ENCODE measurements at regions not wholly inside any gene's neighbourhood (a gene's known extent, or its start where the extent isn't known, plus 50 kb on each side); places are given as distances from the start of the nearest gene placed in this dataset.

DNA sequence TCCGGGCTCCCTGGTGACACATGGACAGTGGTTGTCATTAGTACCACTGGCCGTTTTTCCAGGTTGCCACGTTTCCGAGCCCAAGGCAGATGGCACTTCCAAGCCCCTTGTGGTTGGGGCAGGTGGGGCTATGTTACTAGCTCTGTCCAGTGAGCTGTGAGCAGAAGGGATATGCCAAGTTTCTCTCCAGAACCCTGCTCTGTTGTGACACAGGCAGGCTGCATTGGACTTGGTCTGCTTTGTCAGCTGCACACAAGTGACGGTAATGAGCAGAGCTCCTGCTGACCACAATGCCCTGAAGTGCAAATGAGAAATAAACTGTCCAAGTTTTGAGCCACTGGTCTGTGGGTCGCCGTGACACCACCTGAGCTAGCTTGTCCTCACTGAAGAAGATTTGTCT lies 118.8 kb downstream of the GYPC start:
- no peaks in the 10 kb centered on the region for H3K9me3 Mint-ChIP-seq (ENCODE audit: low read depth)
- H3K27ac Mint-ChIP-seq: no peak overlapping the region
- TF ChIP-seq, protein P1, sequence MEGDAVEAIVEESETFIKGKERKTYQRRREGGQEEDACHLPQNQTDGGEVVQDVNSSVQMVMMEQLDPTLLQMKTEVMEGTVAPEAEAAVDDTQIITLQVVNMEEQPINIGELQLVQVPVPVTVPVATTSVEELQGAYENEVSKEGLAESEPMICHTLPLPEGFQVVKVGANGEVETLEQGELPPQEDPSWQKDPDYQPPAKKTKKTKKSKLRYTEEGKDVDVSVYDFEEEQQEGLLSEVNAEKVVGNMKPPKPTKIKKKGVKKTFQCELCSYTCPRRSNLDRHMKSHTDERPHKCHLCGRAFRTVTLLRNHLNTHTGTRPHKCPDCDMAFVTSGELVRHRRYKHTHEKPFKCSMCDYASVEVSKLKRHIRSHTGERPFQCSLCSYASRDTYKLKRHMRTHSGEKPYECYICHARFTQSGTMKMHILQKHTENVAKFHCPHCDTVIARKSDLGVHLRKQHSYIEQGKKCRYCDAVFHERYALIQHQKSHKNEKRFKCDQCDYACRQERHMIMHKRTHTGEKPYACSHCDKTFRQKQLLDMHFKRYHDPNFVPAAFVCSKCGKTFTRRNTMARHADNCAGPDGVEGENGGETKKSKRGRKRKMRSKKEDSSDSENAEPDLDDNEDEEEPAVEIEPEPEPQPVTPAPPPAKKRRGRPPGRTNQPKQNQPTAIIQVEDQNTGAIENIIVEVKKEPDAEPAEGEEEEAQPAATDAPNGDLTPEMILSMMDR (IDR thresholded peaks at IDR 0.05; ENCODE audit: unreplicated experiment): no peak
- DNase-seq (ENCODE audit: low spot score, unreplicated experiment): no peak
- H3K27me3 Mint-ChIP-seq: peaks cover 67% of the 10 kb centered on the region
- no peak overlapping the region for H3K4me3 Mint-ChIP-seq (ENCODE audit: low read depth)
- H3K36me3 Mint-ChIP-seq (ENCODE audit: insufficient read depth): no peaks in the 10 kb centered on the region
- peaks cover 4% of the 10 kb centered on the region for H3K4me1 Mint-ChIP-seq (ENCODE audit: low read depth)

DNA sequence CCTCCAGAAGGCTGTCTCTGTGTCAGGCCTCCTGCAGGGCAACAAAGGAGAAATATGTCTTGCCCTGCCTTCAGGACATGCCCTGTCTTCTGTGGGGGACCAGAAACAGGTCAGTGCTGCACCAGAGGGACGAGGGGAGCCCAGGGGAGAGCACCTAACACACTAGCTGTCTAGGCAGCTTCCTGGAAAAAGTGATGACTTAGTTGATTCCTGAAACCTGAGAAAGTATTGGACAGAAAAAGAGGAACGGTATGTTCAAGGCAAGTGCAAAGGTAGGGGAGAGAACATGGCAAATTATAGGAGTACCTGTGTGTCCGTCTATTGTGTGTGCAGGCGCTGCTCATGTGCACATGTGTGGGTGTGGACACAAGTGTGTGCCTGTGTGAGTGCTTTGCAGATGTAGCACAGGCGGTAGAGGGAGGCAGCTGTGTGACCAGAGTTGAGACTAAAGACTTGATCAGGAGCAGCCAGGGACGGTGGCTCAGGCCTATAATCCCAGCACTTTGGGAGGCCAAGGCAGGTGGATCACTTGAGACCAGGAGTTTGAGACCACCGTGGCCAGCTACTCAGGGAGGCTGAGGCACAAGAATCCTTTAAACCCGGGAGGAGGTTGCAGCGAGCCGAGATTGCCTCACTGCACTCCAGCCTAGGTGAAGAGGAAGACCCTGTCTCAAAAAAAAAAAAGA lies 119.5 kb downstream of the GYPC start:
- Mint-ChIP-seq H3K9me3 (ENCODE audit: low read depth) (no peaks in the 10 kb centered on the region), H3K27ac (no peak overlapping the region), H3K36me3 (ENCODE audit: insufficient read depth) (no peaks in the 10 kb centered on the region), H3K4me3 (ENCODE audit: low read depth) (peak overlapping the region; percentile 72), H3K4me1 (ENCODE audit: low read depth) (peaks cover 4% of the 10 kb centered on the region), H3K27me3 (peaks cover 68% of the 10 kb centered on the region)
- no peak for DNase-seq (ENCODE audit: low spot score, unreplicated experiment)
- TF ChIP-seq, protein P1 (IDR thresholded peaks at IDR 0.05; ENCODE audit: unreplicated experiment): no peak

DNA sequence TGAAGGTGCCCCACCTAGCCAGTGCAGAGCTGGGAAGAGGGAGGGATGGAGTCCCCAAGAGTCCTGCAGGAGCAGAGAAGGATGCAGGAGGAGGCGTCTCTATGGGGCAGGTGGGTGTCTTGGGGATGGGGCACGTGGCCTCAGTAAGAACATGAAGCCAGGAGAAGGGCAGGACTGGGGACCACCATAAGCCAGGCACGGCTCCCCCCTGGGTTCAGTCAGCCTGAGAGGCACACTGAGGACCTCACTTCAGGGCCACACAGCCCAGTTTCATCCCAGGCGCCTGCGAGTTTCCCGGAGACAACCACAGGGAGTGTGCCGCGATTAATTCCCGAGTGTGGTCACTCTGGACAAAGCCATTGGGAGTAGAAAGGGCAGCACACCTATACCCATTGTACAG lies 120.3 kb downstream of the GYPC start:
- no peak for DNase-seq (ENCODE audit: low spot score, unreplicated experiment)
- TF ChIP-seq, protein P1 (IDR thresholded peaks at IDR 0.05; ENCODE audit: unreplicated experiment): no peak
- H3K27ac Mint-ChIP-seq: no peak overlapping the region
- no peaks in the 10 kb centered on the region for H3K36me3 Mint-ChIP-seq (ENCODE audit: insufficient read depth)
- peaks cover 4% of the 10 kb centered on the region for H3K4me1 Mint-ChIP-seq (ENCODE audit: low read depth)
- peak overlapping the region; percentile 72 for H3K4me3 Mint-ChIP-seq (ENCODE audit: low read depth)
- H3K27me3 Mint-ChIP-seq: peaks cover 63% of the 10 kb centered on the region
- H3K9me3 Mint-ChIP-seq (ENCODE audit: low read depth): no peaks in the 10 kb centered on the region

DNA sequence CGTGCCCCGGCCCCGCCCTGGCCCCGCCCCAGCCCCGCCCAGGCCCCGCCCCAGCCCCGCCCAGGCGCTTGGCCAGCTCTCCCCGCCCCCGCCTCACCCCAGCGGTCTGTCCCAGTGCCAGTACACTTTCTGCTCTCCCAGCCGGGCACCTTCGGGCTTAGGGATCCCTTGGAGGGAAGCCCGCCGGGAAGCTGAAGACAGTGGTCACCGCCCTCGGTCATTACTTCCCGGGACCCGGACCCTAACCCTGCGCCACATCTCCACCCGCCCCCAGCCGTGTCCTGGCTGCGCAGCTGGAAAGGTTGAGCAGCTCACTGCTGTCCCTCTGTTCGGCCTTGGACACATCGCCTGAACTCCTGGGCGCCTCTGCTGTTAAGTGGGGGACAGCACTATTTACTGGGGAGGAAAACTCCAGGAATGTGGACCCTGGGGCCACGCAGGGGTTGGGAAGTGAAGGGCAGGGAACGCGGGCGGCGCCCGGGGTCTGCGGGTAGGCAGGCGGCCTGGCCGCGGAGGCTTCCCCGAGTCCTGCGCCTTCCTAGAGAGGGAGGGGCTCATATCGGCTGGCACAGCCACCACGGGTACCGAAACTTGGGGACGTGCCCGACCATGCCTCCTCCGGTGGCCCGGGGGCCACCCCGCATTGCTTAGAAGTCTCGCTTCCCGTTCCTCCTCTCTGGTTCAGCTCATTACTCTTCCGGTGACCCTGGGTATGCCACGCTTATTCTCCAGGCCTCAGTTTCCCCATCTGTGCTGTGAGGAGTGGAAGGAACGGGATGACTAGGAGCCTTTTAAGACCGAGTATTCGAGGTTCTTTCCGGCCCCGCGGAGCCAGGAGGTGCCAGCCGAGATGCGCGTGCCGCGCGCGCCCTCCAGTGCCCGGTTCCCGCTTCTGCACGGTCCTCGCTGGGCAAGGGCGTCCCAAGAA lies 121.0 kb downstream of the GYPC start:
- peak overlapping the region; percentile 33 for H3K27ac Mint-ChIP-seq
- DNase-seq (ENCODE audit: low spot score, unreplicated experiment): peak; percentile 71
- peaks cover 4% of the 10 kb centered on the region for H3K4me1 Mint-ChIP-seq (ENCODE audit: low read depth)
- no peaks in the 10 kb centered on the region for H3K9me3 Mint-ChIP-seq (ENCODE audit: low read depth)
- peaks cover 66% of the 10 kb centered on the region for H3K27me3 Mint-ChIP-seq
- H3K4me3 Mint-ChIP-seq (ENCODE audit: low read depth): peak overlapping the region; percentile 86
- TF ChIP-seq, protein P1 (IDR thresholded peaks at IDR 0.05; ENCODE audit: unreplicated experiment): peak; percentile 94
- H3K36me3 Mint-ChIP-seq (ENCODE audit: insufficient read depth): no peaks in the 10 kb centered on the region

DNA sequence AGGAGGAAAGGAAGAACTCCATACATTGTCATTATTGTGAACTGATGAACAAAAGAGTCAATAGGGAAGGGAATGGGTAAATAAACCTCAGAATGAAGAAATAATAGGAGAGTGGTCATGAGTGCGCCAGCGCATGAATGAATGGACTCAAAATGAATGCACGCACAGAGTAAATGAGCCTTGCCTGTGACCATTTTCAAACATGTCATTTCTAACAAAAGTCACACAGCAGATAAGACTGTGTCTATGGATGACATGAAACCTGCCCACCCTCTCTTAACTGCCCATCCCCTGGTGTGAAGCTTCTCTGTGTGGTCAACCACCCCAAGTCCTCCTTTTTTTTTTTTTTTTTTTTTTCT lies 121.1 kb upstream of the TEX51 start:
- Mint-ChIP-seq H3K4me1 (ENCODE audit: low read depth) (peaks cover 4% of the 10 kb centered on the region), H3K27ac (no peak overlapping the region), H3K27me3 (peaks cover 66% of the 10 kb centered on the region), H3K36me3 (ENCODE audit: insufficient read depth) (no peaks in the 10 kb centered on the region), H3K9me3 (ENCODE audit: low read depth) (no peaks in the 10 kb centered on the region), H3K4me3 (ENCODE audit: low read depth) (peak overlapping the region; percentile 86)
- TF ChIP-seq, protein P1 (IDR thresholded peaks at IDR 0.05; ENCODE audit: unreplicated experiment): no peak
- no peak for DNase-seq (ENCODE audit: low spot score, unreplicated experiment)

All from progenitor cell of endocrine pancreas (in vitro differentiated cells).